ENCODE measurements at regions not wholly inside any gene's neighbourhood (a gene's known extent, or its start where the extent isn't known, plus 50 kb on each side); places are given as distances from the start of the nearest gene placed in this dataset.

DNA sequence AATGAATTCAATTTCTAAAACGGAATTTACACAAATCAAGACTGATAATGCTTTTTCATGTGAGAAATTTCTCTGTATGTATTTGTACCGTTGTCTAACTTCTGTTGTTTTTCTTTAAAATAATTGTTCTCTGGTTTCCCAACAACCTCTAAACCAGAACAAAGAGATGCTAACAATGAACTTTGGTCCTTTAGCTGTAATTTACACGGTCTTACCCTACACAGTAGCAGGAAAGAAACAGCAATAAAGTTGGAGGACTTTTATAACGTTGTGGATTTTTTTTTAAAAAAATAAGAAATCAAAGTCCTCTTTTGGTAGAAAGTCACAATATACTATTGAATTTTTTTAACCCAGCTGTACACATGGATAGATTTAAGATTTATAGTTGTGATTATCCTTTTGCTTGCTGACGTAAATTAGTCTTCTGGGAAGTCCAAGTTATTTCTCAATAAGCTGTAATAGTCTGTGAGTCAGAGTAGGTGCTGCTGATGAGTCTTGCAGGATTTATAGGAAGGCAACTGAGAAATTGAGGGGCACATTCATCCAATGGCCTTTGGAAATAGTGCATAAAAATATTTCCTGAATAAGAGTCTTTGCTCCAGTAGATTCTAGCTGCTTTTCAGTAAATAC lies 76.8 kb upstream of the PCSK1 start:
- TF ChIP-seq CTCF (IDR thresholded peaks at IDR 0.05; ENCODE audit: poor library complexity, severe bottlenecking) (no peak), REST (IDR thresholded peaks at IDR 0.05; ENCODE audit: borderline replicate concordance) (no peak), EP300 (conservative IDR thresholded peaks at IDR 0.05; ENCODE audit: poor library complexity, severe bottlenecking) (no peak), RAD21 (conservative IDR thresholded peaks at IDR 0.05) (no peak)
